Fibroblast of lung (primary cell): ENCODE measurements at regions not wholly inside any gene's neighbourhood (a gene's known extent, or its start where the extent isn't known, plus 50 kb on each side); places are given as distances from the start of the nearest gene placed in this dataset.

Experiments used
- DNase-seq, 2 donors: peaks; one replicate each; pipeline versions ENCODE4 v3.0.0 to v3.0.0-alpha.2; 2010; ENCODE audit warnings: low read depth in 2 of 2
- H2AFZ ChIP-seq: 2 replicates; pipeline ENCODE4 v1.5.1; 2012; ENCODE audit warnings: low read length, control low read depth, inconsistent platforms
- H3K27ac ChIP-seq: 2 replicates; pipeline ENCODE4 v1.5.1; 2011; ENCODE audit warnings: low read length, control low read depth; ENCODE audit not compliant: insufficient read depth
- H3K27me3 ChIP-seq: 2 replicates; pipeline ENCODE4 v1.5.1; 2011; ENCODE audit warnings: mild to moderate bottlenecking, low read length; ENCODE audit not compliant: control insufficient read depth, insufficient read depth
- H3K36me3 ChIP-seq: 2 replicates; pipeline ENCODE4 v1.5.1; 2011; ENCODE audit warnings: low read length; ENCODE audit not compliant: control insufficient read depth, insufficient read depth
- H3K4me1 ChIP-seq: 2 replicates; pipeline ENCODE4 v1.5.1; 2011; ENCODE audit warnings: low read length; ENCODE audit not compliant: control insufficient read depth, insufficient read depth; ENCODE audit errors: extremely low read depth
- H3K4me2 ChIP-seq: 2 replicates; pipeline ENCODE4 v1.5.1; 2011; ENCODE audit warnings: low read length, control low read depth; ENCODE audit not compliant: insufficient read depth; ENCODE audit errors: extremely low read depth
- H3K4me3 ChIP-seq, 4 experiments: fragments of 200-600 bp in 1 of 4; sonication (generic) in 1 of 4; replicated peaks in 1 of 4; 2 replicates each; pipeline ENCODE4 v1.5.1; 2011 to 2016; ENCODE audit warnings: low read length in 4 of 4, low read depth in 3 of 4, mild to moderate bottlenecking in 3 of 4, control low read depth in 2 of 4, inconsistent platforms in 1 of 4, mixed read lengths in 1 of 4; ENCODE audit not compliant: insufficient read depth in 1 of 4; ENCODE audit errors: control extremely low read depth in 1 of 4
- H3K79me2 ChIP-seq: 2 replicates; pipeline ENCODE4 v1.5.1; 2012; ENCODE audit warnings: mild to moderate bottlenecking, low read length, inconsistent platforms; ENCODE audit not compliant: control insufficient read depth, insufficient read depth
- H3K9ac ChIP-seq: 2 replicates; pipeline ENCODE4 v1.5.1; 2011; ENCODE audit warnings: mild to moderate bottlenecking, low read length, control low read depth; ENCODE audit not compliant: insufficient read depth
- H3K9me3 ChIP-seq: 2 replicates; pipeline ENCODE4 v1.5.1; 2012; ENCODE audit warnings: low read depth, low read length; ENCODE audit not compliant: control insufficient read depth, insufficient read depth
- H4K20me1 ChIP-seq: 2 replicates; pipeline ENCODE4 v1.5.1; 2011; ENCODE audit warnings: low read length; ENCODE audit not compliant: control insufficient read depth, insufficient read depth; ENCODE audit errors: extremely low read depth
- EZH2 ChIP-seq: IDR thresholded peaks from 2 replicates; pipeline ENCODE4 v1.5.1; 2012; ENCODE audit warnings: low read length, control low read depth, mild to moderate bottlenecking; ENCODE audit errors: missing control alignments
- TF ChIP-seq, protein P1 (sequence below), 2 donors: IDR thresholded peaks in 1 of 2; conservative IDR thresholded peaks in 1 of 2; 1 replicate in 1 of 2; 2 replicates in 1 of 2; pipeline ENCODE4 v1.5.1; 2011 to 2012; ENCODE audit warnings: low read length in 2 of 2, control low read depth in 1 of 2, inconsistent platforms in 1 of 2, low read depth in 1 of 2, mild to moderate bottlenecking in 1 of 2

GRCh38 chr6:156575361-156575760 is 201.8 kb upstream of the ARID1B start:
- no peaks in the 10 kb centered on the region for H3K36me3 ChIP-seq
- no peak for DNase-seq
- no peak overlapping the region for H3K4me2 ChIP-seq
- no peaks in the 10 kb centered on the region for H3K27me3 ChIP-seq
- H2AFZ ChIP-seq: no peak overlapping the region
- no peaks in the 10 kb centered on the region for H3K79me2 ChIP-seq
- no peak overlapping the region for H3K27ac ChIP-seq
- TF ChIP-seq EZH2: no peak
- H3K9ac ChIP-seq: no peak overlapping the region
- no peak overlapping the region for H3K4me3 ChIP-seq
- H3K9me3 ChIP-seq: no peaks in the 10 kb centered on the region
- H3K4me1 ChIP-seq: no peaks in the 10 kb centered on the region
- H4K20me1 ChIP-seq: no peaks in the 10 kb centered on the region

DNA sequence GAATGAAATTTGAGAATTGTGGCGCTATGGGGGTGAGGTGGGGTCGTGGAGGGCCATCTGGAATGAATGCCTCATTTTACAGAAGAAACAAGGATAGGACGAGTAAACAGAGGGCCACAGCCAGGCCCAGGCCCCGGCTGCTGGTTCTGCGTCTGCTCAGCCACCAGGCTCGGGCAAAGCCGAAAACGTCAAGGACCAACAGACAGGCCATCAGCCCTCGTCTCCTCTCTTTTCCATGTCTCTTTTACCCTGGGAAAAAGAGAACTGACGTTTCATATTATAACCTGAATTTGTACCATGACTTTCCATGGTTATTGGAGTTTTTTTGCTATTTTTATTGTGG is 212.4 kb upstream of the ARID1B start:
- Histone ChIP-seq H2AFZ (no peak overlapping the region), H4K20me1 (no peaks in the 10 kb centered on the region), H3K4me3 (no peak overlapping the region), H3K36me3 (no peaks in the 10 kb centered on the region), H3K9me3 (no peaks in the 10 kb centered on the region), H3K9ac (no peak overlapping the region), H3K4me1 (no peaks in the 10 kb centered on the region), H3K4me2 (no peak overlapping the region), H3K79me2 (no peaks in the 10 kb centered on the region), H3K27me3 (no peaks in the 10 kb centered on the region), H3K27ac (no peak overlapping the region)
- DNase-seq: no peak
- TF ChIP-seq EZH2: no peak

GRCh38 chr6:156564127-156564806 is 212.9 kb upstream of the ARID1B start:
- no peak overlapping the region for H3K4me2 ChIP-seq

DNA sequence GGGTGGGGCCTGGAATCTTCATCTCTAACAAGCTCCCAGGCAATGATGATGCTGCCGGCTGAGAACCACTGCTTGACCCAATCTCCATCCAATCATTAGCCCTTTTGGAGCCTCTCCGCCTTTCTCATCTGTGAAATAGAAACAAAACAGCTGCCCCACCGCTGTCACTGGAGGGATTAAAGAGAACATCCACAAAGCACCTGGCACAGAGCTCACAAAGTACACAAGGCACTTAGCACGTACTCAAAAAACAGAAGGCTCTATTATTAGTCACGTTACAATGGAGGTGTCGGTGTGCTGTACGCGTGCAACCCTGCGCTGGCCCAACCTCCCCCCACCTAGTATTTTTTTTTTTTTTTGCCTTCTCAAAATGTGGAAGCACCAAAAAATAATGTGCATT is 213.5 kb upstream of the ARID1B start:
- Histone ChIP-seq H2AFZ (no peak overlapping the region), H3K9me3 (no peaks in the 10 kb centered on the region), H3K9ac (no peak overlapping the region), H3K27me3 (no peaks in the 10 kb centered on the region), H3K4me2 (no peak overlapping the region), H3K79me2 (no peaks in the 10 kb centered on the region), H4K20me1 (no peaks in the 10 kb centered on the region), H3K36me3 (no peaks in the 10 kb centered on the region), H3K27ac (no peak overlapping the region), H3K4me3 (no peak overlapping the region), H3K4me1 (no peaks in the 10 kb centered on the region)
- TF ChIP-seq, protein P1, sequence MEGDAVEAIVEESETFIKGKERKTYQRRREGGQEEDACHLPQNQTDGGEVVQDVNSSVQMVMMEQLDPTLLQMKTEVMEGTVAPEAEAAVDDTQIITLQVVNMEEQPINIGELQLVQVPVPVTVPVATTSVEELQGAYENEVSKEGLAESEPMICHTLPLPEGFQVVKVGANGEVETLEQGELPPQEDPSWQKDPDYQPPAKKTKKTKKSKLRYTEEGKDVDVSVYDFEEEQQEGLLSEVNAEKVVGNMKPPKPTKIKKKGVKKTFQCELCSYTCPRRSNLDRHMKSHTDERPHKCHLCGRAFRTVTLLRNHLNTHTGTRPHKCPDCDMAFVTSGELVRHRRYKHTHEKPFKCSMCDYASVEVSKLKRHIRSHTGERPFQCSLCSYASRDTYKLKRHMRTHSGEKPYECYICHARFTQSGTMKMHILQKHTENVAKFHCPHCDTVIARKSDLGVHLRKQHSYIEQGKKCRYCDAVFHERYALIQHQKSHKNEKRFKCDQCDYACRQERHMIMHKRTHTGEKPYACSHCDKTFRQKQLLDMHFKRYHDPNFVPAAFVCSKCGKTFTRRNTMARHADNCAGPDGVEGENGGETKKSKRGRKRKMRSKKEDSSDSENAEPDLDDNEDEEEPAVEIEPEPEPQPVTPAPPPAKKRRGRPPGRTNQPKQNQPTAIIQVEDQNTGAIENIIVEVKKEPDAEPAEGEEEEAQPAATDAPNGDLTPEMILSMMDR (conservative IDR thresholded peaks at IDR 0.05 in 1 of 2, IDR thresholded peaks at IDR 0.05 in 1 of 2; ENCODE audit: low read depth in 1 of 2, low read length in 2 of 2): no peak
- no peak for TF ChIP-seq EZH2
- DNase-seq: peak in 1 of 2 donors; percentile 11

More at GRCh38 chr6:156564127-156564806, 212.9 kb upstream of the ARID1B start:
- H3K36me3 ChIP-seq: no peaks in the 10 kb centered on the region
- no peak overlapping the region for H2AFZ ChIP-seq
- H3K9ac ChIP-seq: no peak overlapping the region
- no peaks in the 10 kb centered on the region for H4K20me1 ChIP-seq
- no peaks in the 10 kb centered on the region for H3K4me1 ChIP-seq
- H3K9me3 ChIP-seq: no peaks in the 10 kb centered on the region
- TF ChIP-seq, protein P1 (conservative IDR thresholded peaks at IDR 0.05 in 1 of 2, IDR thresholded peaks at IDR 0.05 in 1 of 2; ENCODE audit: low read depth in 1 of 2, low read length in 2 of 2): peak; percentile 91 to 96
- TF ChIP-seq EZH2: no peak
- no peaks in the 10 kb centered on the region for H3K27me3 ChIP-seq
- H3K4me3 ChIP-seq: no peak overlapping the region
- peak; percentile 43 to 63 for DNase-seq
- H3K27ac ChIP-seq: no peak overlapping the region
- no peaks in the 10 kb centered on the region for H3K79me2 ChIP-seq
